GM18858 (cell line): ENCODE measurements at regions not wholly inside any gene's neighbourhood (a gene's known extent, or its start where the extent isn't known, plus 50 kb on each side); places are given as distances from the start of the nearest gene placed in this dataset.
"Not testable (repeated sequence)": the region's sequence is repeated elsewhere in the genome, so short reads cannot be mapped to it uniquely, and the experiment has no call there.

ENCODE experiments used
- ATAC-seq: cut with Tn5 transposase; IDR thresholded peaks from one replicate; pipeline ENCODE4 v1.9.1; 2021; ENCODE audit not compliant: unreplicated experiment

DNA sequence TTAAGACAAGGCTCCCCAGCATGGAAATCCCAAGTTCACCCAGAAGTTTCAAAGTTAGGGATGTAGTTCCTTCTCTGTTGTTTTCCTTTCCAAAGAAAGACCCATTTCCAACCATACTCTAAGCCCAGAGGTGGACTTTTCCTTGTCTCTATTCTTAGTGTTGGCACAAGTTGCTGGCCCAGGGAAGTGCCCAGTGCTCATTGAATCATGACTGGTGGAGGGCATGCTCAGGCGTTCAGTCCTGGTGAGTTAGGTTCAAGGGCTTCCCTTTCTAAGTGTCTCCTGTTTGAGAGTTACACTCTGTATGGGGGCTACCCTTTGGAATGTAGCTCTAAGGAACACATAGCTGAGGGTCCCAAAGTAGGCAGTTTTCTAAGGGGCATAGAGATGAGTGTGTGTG lies 389.5 kb downstream of the KCNRG start:
- ATAC-seq = no peak

DNA sequence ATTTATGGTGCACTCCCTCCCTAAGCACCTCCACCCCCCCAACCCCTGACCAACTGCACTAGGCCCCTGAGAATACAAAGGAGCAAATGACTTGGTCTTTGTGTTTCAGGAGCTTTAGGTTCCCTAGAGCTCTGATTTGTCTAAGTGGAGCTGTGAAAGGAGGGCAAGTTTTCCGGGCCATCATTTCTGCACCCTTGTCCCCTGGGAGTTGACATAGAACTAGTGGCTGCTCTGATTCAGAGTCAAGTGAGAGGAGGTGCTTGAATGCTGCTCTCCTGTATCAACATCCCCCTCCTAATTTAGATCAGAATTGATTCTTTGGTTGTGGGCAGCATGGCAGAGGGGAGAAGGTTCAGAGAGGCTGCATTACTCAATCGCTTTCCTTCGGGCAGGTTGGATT lies 391.6 kb downstream of the KCNRG start:
- no peak for ATAC-seq

GRCh38 chr13:50408068-50408467 lies 392.8 kb downstream of the KCNRG start:
- no peak for ATAC-seq

DNA sequence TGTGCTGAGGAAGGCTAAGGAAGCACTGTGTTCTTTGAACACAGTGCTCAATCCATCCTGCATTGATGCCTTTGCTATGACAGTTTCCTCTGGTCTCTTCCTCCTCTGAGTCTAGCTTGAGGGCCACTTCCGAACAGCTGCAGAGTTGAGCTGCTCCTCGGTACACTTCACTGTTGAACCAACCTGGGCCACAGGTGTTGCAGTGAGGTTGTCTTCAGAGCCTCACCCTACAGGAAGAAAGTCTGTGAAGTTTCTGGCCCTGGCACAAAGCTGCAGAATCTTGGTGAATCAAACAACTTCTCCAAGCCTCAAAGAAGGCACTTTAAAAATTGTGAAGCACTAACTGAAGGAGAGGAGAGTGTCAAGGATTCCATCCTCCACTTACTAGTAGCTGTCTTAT lies 394.0 kb downstream of the KCNRG start:
- no peak for ATAC-seq

GRCh38 chr13:50410921-50411746 lies 395.9 kb downstream of the KCNRG start:
- ATAC-seq = no peak

DNA sequence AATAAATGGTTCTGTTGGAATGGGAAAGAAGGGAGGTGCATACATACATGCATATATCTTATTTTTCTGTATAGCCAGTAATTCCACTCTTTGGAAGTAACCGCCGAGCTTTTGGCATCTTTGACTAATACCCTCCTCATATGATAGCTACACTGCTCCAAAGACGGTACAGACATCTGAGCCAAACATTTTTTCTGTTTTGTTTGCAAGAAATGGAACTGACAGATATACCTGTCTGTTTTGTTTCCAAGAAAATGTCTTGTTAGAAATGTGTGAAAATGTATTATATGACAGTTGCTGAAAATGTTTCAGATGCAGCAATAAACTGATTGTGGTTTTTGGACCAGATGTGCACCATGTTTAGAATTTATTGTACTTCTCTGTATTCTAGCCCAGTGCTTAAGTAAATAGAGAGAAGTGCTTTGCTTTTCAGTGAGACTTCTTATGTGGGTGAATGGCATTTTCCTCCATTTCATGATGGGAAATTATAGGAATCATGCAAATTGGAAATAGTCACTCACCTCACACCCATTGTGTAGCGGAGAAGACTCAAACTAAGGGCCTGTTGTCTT lies 396.9 kb downstream of the KCNRG start:
- ATAC-seq = no peak

- no peak for ATAC-seq
Observed at GRCh38 chr13:50414640-50415039, 399.4 kb downstream of the KCNRG start.

GRCh38 chr13:50415428-50415827 lies 400.2 kb downstream of the KCNRG start:
- ATAC-seq = no peak

DNA sequence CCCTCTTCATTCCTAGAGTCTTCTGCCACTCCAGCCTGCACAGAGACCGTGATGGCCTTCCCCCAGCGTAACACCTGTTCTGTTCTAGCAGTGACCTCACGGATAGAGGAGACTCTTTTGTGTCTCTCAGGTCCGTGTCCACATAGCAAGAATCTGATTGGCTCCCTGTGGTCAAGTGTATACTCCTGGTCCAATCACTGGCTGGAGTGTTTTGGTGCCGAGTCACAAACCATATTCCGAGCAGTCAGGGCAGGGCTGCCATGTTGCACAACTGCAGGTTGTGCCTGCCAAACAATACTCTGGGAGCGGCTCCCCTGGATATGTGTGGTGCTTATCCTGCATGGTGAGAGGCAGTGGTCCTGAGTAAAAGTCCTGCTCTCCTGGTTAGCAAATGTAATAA lies 402.4 kb downstream of the KCNRG start:
- ATAC-seq = no peak

- no peak for ATAC-seq
Observed at GRCh38 chr13:50419331-50419865, 404.2 kb downstream of the KCNRG start.

DNA sequence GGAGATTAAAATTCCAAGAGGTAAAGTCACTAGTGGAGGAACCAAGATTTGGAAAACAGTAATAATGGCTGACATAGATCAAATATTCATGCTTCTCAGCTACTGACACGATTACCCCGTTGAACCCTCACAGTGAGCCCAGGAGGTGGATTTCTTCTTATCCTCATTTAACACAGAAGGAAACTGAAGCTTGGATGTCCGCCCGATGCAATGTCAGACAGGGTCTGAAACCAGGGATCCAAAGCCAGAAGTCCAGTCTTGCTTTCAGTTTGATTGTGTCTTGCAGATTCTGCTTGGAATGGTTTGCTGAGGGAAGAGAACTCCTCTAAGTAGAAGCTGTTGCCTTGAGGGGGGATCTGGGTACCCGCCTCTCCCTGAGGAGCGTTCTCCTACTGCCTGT lies 404.7 kb downstream of the KCNRG start:
- ATAC-seq = no peak

- no peak for ATAC-seq
Observed at GRCh38 chr13:50420718-50421472, 405.7 kb downstream of the KCNRG start.

- ATAC-seq = no peak
Observed at GRCh38 chr13:50421473-50422130, 406.4 kb downstream of the KCNRG start.

- ATAC-seq = no peak
Observed at GRCh38 chr13:50422181-50423148, 407.2 kb downstream of the KCNRG start.

DNA sequence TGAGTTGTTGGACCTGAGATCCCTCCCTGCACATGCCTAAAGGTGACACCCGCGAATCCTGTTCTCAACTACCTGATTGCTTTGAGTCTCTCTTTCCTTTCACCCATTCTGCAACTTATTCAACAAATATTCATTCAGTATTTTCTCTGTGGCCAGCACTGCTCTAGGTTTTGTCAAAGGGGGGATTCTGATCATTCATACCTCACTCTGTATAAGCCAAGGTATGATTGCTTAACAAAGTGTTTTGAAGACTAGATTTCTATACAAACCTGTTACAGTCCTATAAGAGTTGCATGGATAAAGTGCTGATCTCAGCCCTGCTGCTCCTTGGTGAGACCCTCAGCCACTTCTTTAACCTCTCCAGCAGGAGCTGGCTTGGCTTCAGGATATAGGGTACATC lies 409.7 kb downstream of the KCNRG start:
- ATAC-seq = no peak

GRCh38 chr13:50425772-50426171 lies 410.5 kb downstream of the KCNRG start:
- ATAC-seq = no peak

DNA sequence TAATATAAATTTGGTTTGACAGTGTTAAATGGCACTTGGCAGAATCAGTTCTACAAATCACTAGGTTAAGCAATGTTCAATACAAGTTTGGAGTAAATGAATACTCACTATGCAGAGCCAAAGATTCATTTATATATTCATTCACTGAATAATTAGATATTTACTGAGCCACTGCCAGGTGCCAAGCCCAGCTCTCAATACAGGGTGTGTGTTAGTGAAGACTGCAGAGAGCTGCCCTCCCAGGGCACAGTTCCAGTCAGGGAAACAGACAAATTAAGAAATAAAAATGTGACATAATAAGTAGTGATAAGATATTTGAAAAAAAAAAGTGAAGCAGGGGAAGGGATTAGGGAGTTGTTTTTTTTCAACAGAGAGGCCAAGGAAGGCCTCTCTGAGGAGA lies 411.7 kb downstream of the KCNRG start:
- no peak for ATAC-seq

- not testable (repeated sequence) for ATAC-seq
Observed at GRCh38 chr13:50427511-50427910, 412.3 kb downstream of the KCNRG start.

DNA sequence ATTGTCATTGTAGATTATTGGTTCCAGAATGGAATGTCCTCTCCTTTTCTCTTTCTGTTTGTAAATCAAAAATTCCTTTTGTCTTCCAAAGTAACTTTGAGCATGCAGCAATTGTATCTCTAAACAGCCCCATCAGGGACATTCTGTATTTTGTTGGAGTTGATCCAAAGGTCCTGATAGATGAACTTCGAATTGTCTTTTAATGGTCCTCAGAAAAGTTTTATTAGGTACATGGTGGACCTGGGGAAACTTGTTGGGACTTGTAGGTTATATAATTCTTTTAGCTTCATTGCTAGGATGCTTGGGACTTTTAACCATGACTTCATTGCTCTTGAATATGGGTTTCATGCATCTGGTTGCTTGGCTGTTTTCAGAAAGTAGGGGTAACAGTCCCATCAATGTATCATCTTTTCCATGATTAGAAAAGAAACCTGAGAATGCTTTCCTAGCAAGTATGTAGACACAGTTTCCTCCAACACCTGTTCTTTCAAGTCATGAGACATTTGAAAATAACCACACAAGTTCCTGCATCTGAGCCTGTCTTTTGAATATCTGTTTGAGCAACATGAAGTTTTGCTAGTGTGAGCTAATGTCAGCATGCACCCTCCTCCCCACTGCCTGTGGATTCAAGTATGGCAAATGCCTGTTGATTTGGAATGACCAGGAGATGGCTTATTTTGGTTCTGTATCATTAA lies 413.1 kb downstream of the KCNRG start:
- ATAC-seq = no peak

DNA sequence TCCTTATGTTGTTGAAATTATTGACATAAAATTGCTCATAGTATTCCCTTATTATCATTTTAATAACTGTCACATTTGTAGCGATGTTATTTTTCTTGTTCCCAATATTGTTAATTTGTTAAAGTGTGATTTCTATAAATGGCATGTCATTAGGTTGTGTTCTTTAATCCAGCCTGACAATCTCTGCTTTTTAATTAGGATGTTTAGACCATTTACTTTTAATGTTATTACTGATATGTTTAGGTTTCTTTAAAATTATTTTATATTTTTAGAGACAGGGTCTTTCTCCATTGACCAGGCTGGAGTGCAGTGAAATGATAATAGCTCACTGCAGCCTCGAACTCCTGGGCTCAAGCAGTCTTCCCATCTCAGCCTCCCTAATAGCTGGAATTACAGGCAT lies 408.5 kb downstream of the DLEU7 start:
- no peak for ATAC-seq
